ENCODE measurements at regions not wholly inside any gene's neighbourhood (a gene's known extent, or its start where the extent isn't known, plus 50 kb on each side); places are given as distances from the start of the nearest gene placed in this dataset.
"Not testable (repeated sequence)": the region's sequence is repeated elsewhere in the genome, so short reads cannot be mapped to it uniquely, and the experiment has no call there.

GRCh38 chr13:33665626-33666175 lies 152.2 kb upstream of the RFC3 start:
- no peak for DNase-seq (ENCODE audit: low spot score)

GRCh38 chr13:33671560-33671959 lies 146.4 kb upstream of the RFC3 start:
- DNase-seq (ENCODE audit: low spot score) = no peak

GRCh38 chr13:33672022-33672421 lies 145.9 kb upstream of the RFC3 start:
- not testable (repeated sequence) for DNase-seq (ENCODE audit: low spot score)

GRCh38 chr13:33676045-33676989 lies 141.6 kb upstream of the RFC3 start:
- peak; percentile 28 for DNase-seq (ENCODE audit: low spot score)

GRCh38 chr13:33677215-33677614 lies 140.7 kb upstream of the RFC3 start:
- DNase-seq (ENCODE audit: low spot score) = no peak

- DNase-seq (ENCODE audit: low spot score) = no peak
These were observed 139.9 kb upstream of the RFC3 start for GRCh38 chr13:33678084-33678483.

GRCh38 chr13:33678906-33679657 lies 138.9 kb upstream of the RFC3 start:
- no peak for DNase-seq (ENCODE audit: low spot score)

GRCh38 chr13:33679658-33680012 lies 138.3 kb upstream of the RFC3 start:
- DNase-seq (ENCODE audit: low spot score) = no peak

- no peak for DNase-seq (ENCODE audit: low spot score)
These were observed 135.9 kb upstream of the RFC3 start for GRCh38 chr13:33682020-33682564.

- not testable (repeated sequence) for DNase-seq (ENCODE audit: low spot score)
These were observed 135.3 kb upstream of the RFC3 start for GRCh38 chr13:33682646-33683045.

- DNase-seq (ENCODE audit: low spot score) = no peak
These were observed 134.6 kb upstream of the RFC3 start for GRCh38 chr13:33683376-33683775.

GRCh38 chr13:33684874-33685273 lies 133.1 kb upstream of the RFC3 start:
- no peak for DNase-seq (ENCODE audit: low spot score)

GRCh38 chr13:33686772-33687480 lies 131.0 kb upstream of the RFC3 start:
- DNase-seq (ENCODE audit: low spot score) = no peak

GRCh38 chr13:33690354-33690753 lies 127.6 kb upstream of the RFC3 start:
- DNase-seq (ENCODE audit: low spot score) = no peak

- DNase-seq (ENCODE audit: low spot score) = no peak
These were observed 126.0 kb upstream of the RFC3 start for GRCh38 chr13:33691980-33692379.

- DNase-seq (ENCODE audit: low spot score) = no peak
These were observed 125.4 kb upstream of the RFC3 start for GRCh38 chr13:33692531-33692930.

GRCh38 chr13:33694546-33694945 lies 123.4 kb upstream of the RFC3 start:
- no peak for DNase-seq (ENCODE audit: low spot score)

- no peak for DNase-seq (ENCODE audit: low spot score)
These were observed 121.4 kb upstream of the RFC3 start for GRCh38 chr13:33696530-33696929.

GRCh38 chr13:33697926-33698325 lies 120.0 kb upstream of the RFC3 start:
- DNase-seq (ENCODE audit: low spot score) = no peak

GRCh38 chr13:33707449-33707848 lies 110.5 kb upstream of the RFC3 start:
- no peak for DNase-seq (ENCODE audit: low spot score)

GRCh38 chr13:33710924-33711323 lies 107.0 kb upstream of the RFC3 start:
- DNase-seq (ENCODE audit: low spot score) = no peak

GRCh38 chr13:33711436-33711835 lies 106.5 kb upstream of the RFC3 start:
- DNase-seq (ENCODE audit: low spot score) = no peak
